ENCODE measurements at regions not wholly inside any gene's neighbourhood (a gene's known extent, or its start where the extent isn't known, plus 50 kb on each side); places are given as distances from the start of the nearest gene placed in this dataset.

DNA sequence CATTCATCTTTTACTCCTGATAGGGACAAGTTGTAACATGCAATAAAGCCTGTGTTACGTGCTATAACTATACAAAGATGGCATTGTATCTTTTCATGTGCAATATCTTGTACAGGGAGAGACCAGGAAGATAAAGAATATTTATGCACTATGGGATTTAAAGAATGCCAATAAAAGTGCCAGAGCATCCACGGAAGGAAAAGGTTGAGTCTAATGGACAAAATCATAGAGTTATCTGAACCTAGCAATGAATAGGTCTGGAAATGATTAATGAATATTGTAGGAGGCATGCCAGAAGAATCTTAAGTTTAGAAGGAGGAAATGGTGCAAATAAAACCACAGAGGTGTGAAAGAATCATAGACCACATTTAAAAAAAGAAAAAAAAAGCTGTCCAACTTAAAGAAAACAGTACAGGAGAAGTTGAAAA, 263.9 kb downstream of the KCNC2 start:
- TF ChIP-seq POLR2A (IDR thresholded peaks at IDR 0.05) (no peak), POLR2AphosphoS5 (IDR thresholded peaks at IDR 0.05) (no peak), EP300 (IDR thresholded peaks at IDR 0.05) (no peak)
- TF ChIP-seq, protein P1, sequence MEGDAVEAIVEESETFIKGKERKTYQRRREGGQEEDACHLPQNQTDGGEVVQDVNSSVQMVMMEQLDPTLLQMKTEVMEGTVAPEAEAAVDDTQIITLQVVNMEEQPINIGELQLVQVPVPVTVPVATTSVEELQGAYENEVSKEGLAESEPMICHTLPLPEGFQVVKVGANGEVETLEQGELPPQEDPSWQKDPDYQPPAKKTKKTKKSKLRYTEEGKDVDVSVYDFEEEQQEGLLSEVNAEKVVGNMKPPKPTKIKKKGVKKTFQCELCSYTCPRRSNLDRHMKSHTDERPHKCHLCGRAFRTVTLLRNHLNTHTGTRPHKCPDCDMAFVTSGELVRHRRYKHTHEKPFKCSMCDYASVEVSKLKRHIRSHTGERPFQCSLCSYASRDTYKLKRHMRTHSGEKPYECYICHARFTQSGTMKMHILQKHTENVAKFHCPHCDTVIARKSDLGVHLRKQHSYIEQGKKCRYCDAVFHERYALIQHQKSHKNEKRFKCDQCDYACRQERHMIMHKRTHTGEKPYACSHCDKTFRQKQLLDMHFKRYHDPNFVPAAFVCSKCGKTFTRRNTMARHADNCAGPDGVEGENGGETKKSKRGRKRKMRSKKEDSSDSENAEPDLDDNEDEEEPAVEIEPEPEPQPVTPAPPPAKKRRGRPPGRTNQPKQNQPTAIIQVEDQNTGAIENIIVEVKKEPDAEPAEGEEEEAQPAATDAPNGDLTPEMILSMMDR (IDR thresholded peaks at IDR 0.05), result no peak
